IMR-90 (cell line): ENCODE measurements at regions not wholly inside any gene's neighbourhood (a gene's known extent, or its start where the extent isn't known, plus 50 kb on each side); places are given as distances from the start of the nearest gene placed in this dataset.

ENCODE experiments used
- ATAC-seq: fragments of 200-7000 bp; cut with Tn5 transposase; 2 replicates; pipeline ENCODE4 v1.9.1; 2020; ENCODE audit warnings: low read depth, mild to moderate bottlenecking, moderate library complexity
- BruUV-seq: library from RNA; stranded (reverse); fragments of 400-500 nt; replicated peaks from 2 replicates; lab custom pipeline; 2021; lab: Mats Ljungman, UMichigan
- CTCF ChIA-PET: fragments of 300-600 bp; formaldehyde crosslinking; extraction: SDS; loops from one replicate; lab custom pipeline; 2021; ENCODE audit warnings: antibody characterized with exemption; lab: Yijun Ruan, JAX
- POLR2A ChIA-PET: fragments of 300-600 bp; sonication (Branson Sonifier 250); formaldehyde crosslinking; loops from one replicate; lab custom pipeline; 2022; ENCODE audit warnings: antibody characterized with exemption; ENCODE audit not compliant: unreplicated experiment; lab: Charles Lee
- DNase-seq: peaks from one replicate; pipeline ENCODE4 v3.0.0; 2013
- H2AFZ ChIP-seq: replicated peaks from 2 replicates; pipeline ENCODE3; 2013; ENCODE audit warnings: low read length, mild to moderate bottlenecking; ENCODE audit not compliant: poor library complexity
- H2AK5ac ChIP-seq: 2 replicates; pipeline ENCODE4 v1.6.1; 2013; ENCODE audit warnings: low read depth, low read length, inconsistent platforms
- H2AK9ac ChIP-seq: replicated peaks from 2 replicates; pipeline ENCODE3; 2013; ENCODE audit warnings: mild to moderate bottlenecking, low read depth, low read length, moderate library complexity; ENCODE audit not compliant: poor library complexity
- H2BK120ac ChIP-seq: 2 replicates; pipeline ENCODE4 v1.6.1; 2013; ENCODE audit warnings: low read depth, low read length, inconsistent platforms
- H2BK15ac ChIP-seq: 3 replicates; pipeline ENCODE4 v1.6.1; 2013; ENCODE audit warnings: low read depth, low read length, inconsistent platforms
- H2BK20ac ChIP-seq: 2 replicates; pipeline ENCODE4 v1.6.1; 2013; ENCODE audit warnings: low read depth, mild to moderate bottlenecking, inconsistent platforms, low read length, moderate library complexity
- H2BK5ac ChIP-seq: 2 replicates; pipeline ENCODE4 v1.6.1; 2013; ENCODE audit warnings: mild to moderate bottlenecking, low read depth, low read length, inconsistent platforms; ENCODE audit not compliant: poor library complexity, severe bottlenecking
- H3K14ac ChIP-seq: replicated peaks from 2 replicates; pipeline ENCODE4 v1.6.1; 2013; ENCODE audit warnings: low read depth, low read length, inconsistent platforms
- H3K18ac ChIP-seq: 2 replicates; pipeline ENCODE4 v1.6.1; 2013; ENCODE audit warnings: low read depth, low read length, control low read depth
- H3K23ac ChIP-seq: 2 replicates; pipeline ENCODE4 v1.6.1; 2013; ENCODE audit warnings: low read depth, low read length, inconsistent platforms
- H3K27ac ChIP-seq: 2 replicates; pipeline ENCODE4 v1.5.1; 2013; ENCODE audit warnings: mild to moderate bottlenecking, control low read depth, low read length; ENCODE audit not compliant: insufficient read depth
- H3K27me3 ChIP-seq: 2 replicates; pipeline ENCODE4 v1.6.1; 2013; ENCODE audit warnings: low read length; ENCODE audit not compliant: control insufficient read depth, insufficient read depth
- H3K36me3 ChIP-seq: 2 replicates; pipeline ENCODE4 v1.6.1; 2013; ENCODE audit warnings: low read length, mixed read lengths; ENCODE audit not compliant: control insufficient read depth, insufficient read depth
- H3K4ac ChIP-seq: 2 replicates; pipeline ENCODE4 v1.6.1; 2013; ENCODE audit warnings: low read depth, low read length, inconsistent platforms
- H3K4me1 ChIP-seq: 2 replicates; pipeline ENCODE4 v1.6.1; 2013; ENCODE audit warnings: low read length, mixed read lengths; ENCODE audit not compliant: control insufficient read depth, insufficient read depth
- H3K4me2 ChIP-seq: 2 replicates; pipeline ENCODE4 v1.6.1; 2013; ENCODE audit warnings: low read depth, mild to moderate bottlenecking, control low read depth, low read length, moderate library complexity
- H3K4me3 ChIP-seq: 2 replicates; pipeline ENCODE4 v1.5.1; 2013; ENCODE audit warnings: low read depth, mild to moderate bottlenecking, control low read depth, low read length, moderate library complexity; ENCODE audit not compliant: insufficient read depth
- H3K56ac ChIP-seq: 2 replicates; pipeline ENCODE4 v1.6.1; 2013; ENCODE audit warnings: low read length, inconsistent platforms; ENCODE audit not compliant: insufficient read depth; ENCODE audit errors: extremely low read depth
- H3K79me1 ChIP-seq, 2 experiments: 2 replicates each; pipeline ENCODE4 v1.6.1; 2013; ENCODE audit warnings: low read length in 2 of 2, inconsistent platforms in 1 of 2, low read depth in 1 of 2
- H3K9ac ChIP-seq: 2 replicates; pipeline ENCODE4 v1.6.1; 2013; ENCODE audit warnings: low read depth, low read length, control low read depth
- H3K9me1 ChIP-seq: 2 replicates; pipeline ENCODE4 v1.6.1; 2013; ENCODE audit warnings: low read length, inconsistent platforms; ENCODE audit not compliant: insufficient read depth
- H3K9me3 ChIP-seq: 2 replicates; pipeline ENCODE4 v1.6.1; 2013; ENCODE audit warnings: low read length; ENCODE audit not compliant: control insufficient read depth, insufficient read depth
- H4K20me1 ChIP-seq: 2 replicates; pipeline ENCODE4 v1.6.1; 2013; ENCODE audit warnings: low read length, inconsistent platforms; ENCODE audit not compliant: insufficient read depth
- H4K5ac ChIP-seq: 2 replicates; pipeline ENCODE4 v1.6.1; 2013; ENCODE audit warnings: mild to moderate bottlenecking, low read depth, low read length, control low read depth
- H4K8ac ChIP-seq, 2 experiments: 2 replicates each; pipeline ENCODE4 v1.6.1; 2013; ENCODE audit warnings: low read depth in 2 of 2, low read length in 2 of 2, control low read depth in 1 of 2, inconsistent platforms in 1 of 2
- H4K91ac ChIP-seq: 2 replicates; pipeline ENCODE4 v1.6.1; 2013; ENCODE audit warnings: low read depth, low read length, inconsistent platforms; ENCODE audit not compliant: insufficient read depth
- BHLHE40 ChIP-seq: fragments of 150-350 bp; IDR thresholded peaks from 2 replicates; pipeline ENCODE4 v1.6.1; 2016; ENCODE audit warnings: mild to moderate bottlenecking, low read depth, low read length
- CEBPB ChIP-seq: IDR thresholded peaks from 2 replicates; pipeline ENCODE4 v1.6.1; 2012; ENCODE audit warnings: low read depth, low read length, improper control_type of control experiment
- CHD1 ChIP-seq: IDR thresholded peaks from 2 replicates; pipeline ENCODE4 v1.6.1; 2012; ENCODE audit warnings: low read depth, low read length, improper control_type of control experiment
- CTCF ChIP-seq: conservative IDR thresholded peaks from 2 replicates; pipeline ENCODE4 v1.5.1; 2012; ENCODE audit warnings: mild to moderate bottlenecking, low read depth, low read length, improper control_type of control experiment
- ELK1 ChIP-seq: fragments of 150-350 bp; IDR thresholded peaks from 2 replicates; pipeline ENCODE4 v1.6.1; 2016; ENCODE audit warnings: low read depth, mild to moderate bottlenecking, low read length, moderate library complexity, borderline replicate concordance
- FOS ChIP-seq: fragments of 150-350 bp; IDR thresholded peaks from 2 replicates; pipeline ENCODE4 v1.6.1; 2016; ENCODE audit warnings: low read depth, low read length
- MAFK ChIP-seq: IDR thresholded peaks from 2 replicates; pipeline ENCODE4 v1.6.1; 2012; ENCODE audit warnings: low read depth, low read length, improper control_type of control experiment
- MAZ ChIP-seq: IDR thresholded peaks from 2 replicates; pipeline ENCODE4 v1.6.1; 2012; ENCODE audit warnings: low read depth, mild to moderate bottlenecking, low read length, improper control_type of control experiment, moderate library complexity, borderline replicate concordance
- MXI1 ChIP-seq: IDR thresholded peaks from 2 replicates; pipeline ENCODE4 v1.6.1; 2012; ENCODE audit warnings: low read depth, mild to moderate bottlenecking, low read length, moderate library complexity, borderline replicate concordance
- NFE2L2 ChIP-seq: fragments of 150-350 bp; IDR thresholded peaks from 2 replicates; pipeline ENCODE4 v1.6.1; 2016; ENCODE audit warnings: low read depth, mild to moderate bottlenecking, low read length
- POLR2A ChIP-seq: IDR thresholded peaks from 2 replicates; pipeline ENCODE4 v1.6.1; 2012; ENCODE audit warnings: mild to moderate bottlenecking, low read depth, low read length
- RAD21 ChIP-seq: IDR thresholded peaks from 2 replicates; pipeline ENCODE4 v1.6.1; 2012; ENCODE audit warnings: low read length, improper control_type of control experiment
- RCOR1 ChIP-seq: IDR thresholded peaks from 2 replicates; pipeline ENCODE4 v1.6.1; 2012; ENCODE audit warnings: mild to moderate bottlenecking, low read length, improper control_type of control experiment; ENCODE audit not compliant: insufficient replicate concordance
- RFX5 ChIP-seq: IDR thresholded peaks from 2 replicates; pipeline ENCODE4 v1.8.0; 2012; ENCODE audit warnings: low read depth, mild to moderate bottlenecking, low read length, moderate library complexity
- SMC3 ChIP-seq: fragments of 150-350 bp; IDR thresholded peaks from 2 replicates; pipeline ENCODE4 v1.6.1; 2016; ENCODE audit warnings: low read depth, mild to moderate bottlenecking, antibody characterized with exemption, low read length, moderate library complexity
- WGBS, 2 experiments: methylation state at CpG; one replicate each; pipeline versions ENCODE4 v1.1.5 to v1.1.7; 2013; ENCODE audit warnings: missing lambda C conversion rate in 2 of 2; ENCODE audit not compliant: insufficient read length in 1 of 2; ENCODE audit errors: extremely low coverage in 2 of 2; 5-methylcytosine and 5-hydroxymethylcytosine counted together
- dilution Hi-C: fragments of 300-500 bp; cut with HindIII; formaldehyde crosslinking; loops from one replicate; pipeline ENCODE4 v1.14.3; 2018; ENCODE audit warnings: low sequenced_read_pairs; ENCODE audit not compliant: unreplicated experiment
- in situ Hi-C: fragments of 300-500 bp; cut with MboI; formaldehyde crosslinking; loops from 3 replicates; pipeline ENCODE4 v1.14.3; 2019; ENCODE audit warnings: low sequenced_read_pairs, inconsistent platforms, mixed read lengths
- intact Hi-C: fragments of 100-400 bp; cut with micrococcal nuclease; formaldehyde crosslinking; loops from 2 replicates; pipeline ENCODE4 v1.10.0; 2022
- TF ChIP-seq, protein P1 (sequence below): fragments of 150-350 bp; IDR thresholded peaks from 2 replicates; pipeline ENCODE4 v1.6.1; 2017; ENCODE audit warnings: mild to moderate bottlenecking, antibody characterized with exemption, low read length, low read depth

GRCh38 chr12:17204289-17205054, 598.5 kb upstream of the LMO3 start:
- Histone ChIP-seq H3K4ac (no peak overlapping the region), H4K20me1 (no peaks in the 10 kb centered on the region), H2BK20ac (no peak overlapping the region), H3K4me3 (no peak overlapping the region), H3K4me2 (no peak overlapping the region), H3K23ac (no peak overlapping the region), H3K36me3 (no peaks in the 10 kb centered on the region), H4K5ac (no peak overlapping the region), H2BK120ac (no peak overlapping the region), H3K27ac (no peak overlapping the region), H2AK5ac (no peak overlapping the region), H2BK5ac (no peak overlapping the region), H2AFZ (no peak overlapping the region), H3K9me1 (no peaks in the 10 kb centered on the region), H3K56ac (no peak overlapping the region), H3K27me3 (no peaks in the 10 kb centered on the region), H4K8ac (no peak overlapping the region), H3K14ac (no peak overlapping the region), H3K4me1 (no peaks in the 10 kb centered on the region), H3K79me1 (no peaks in the 10 kb centered on the region), H3K18ac (no peak overlapping the region), H3K9ac (no peak overlapping the region), H2BK15ac (no peak overlapping the region), H3K9me3 (peaks cover 24% of the 10 kb centered on the region), H2AK9ac (no peak overlapping the region), H4K91ac (no peak overlapping the region)
- POLR2A ChIA-PET = no interaction called here
- in situ Hi-C loops (no loop called here), dilution Hi-C loops (no loop called here), intact Hi-C loops (no loop called here)
- ATAC-seq (no peak), DNase-seq (no peak)
- 14% methylated on average over 2 of the region's 3 CpGs; no CpG with 5 or more reads in 1 of the 2 experiments for WGBS, 2 experiments
- CTCF ChIA-PET = no interaction called here
- BruUV-seq = no TSS peak
- TF ChIP-seq RCOR1 = no peak
- no peak for TF ChIP-seq ELK1
- TF ChIP-seq SMC3 = no peak
- TF ChIP-seq, protein P1, sequence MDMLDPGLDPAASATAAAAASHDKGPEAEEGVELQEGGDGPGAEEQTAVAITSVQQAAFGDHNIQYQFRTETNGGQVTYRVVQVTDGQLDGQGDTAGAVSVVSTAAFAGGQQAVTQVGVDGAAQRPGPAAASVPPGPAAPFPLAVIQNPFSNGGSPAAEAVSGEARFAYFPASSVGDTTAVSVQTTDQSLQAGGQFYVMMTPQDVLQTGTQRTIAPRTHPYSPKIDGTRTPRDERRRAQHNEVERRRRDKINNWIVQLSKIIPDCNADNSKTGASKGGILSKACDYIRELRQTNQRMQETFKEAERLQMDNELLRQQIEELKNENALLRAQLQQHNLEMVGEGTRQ = no peak
- no peak for TF ChIP-seq BHLHE40
- no peak for TF ChIP-seq RAD21
- TF ChIP-seq POLR2A = no peak
- TF ChIP-seq MAZ = no peak
- no peak for TF ChIP-seq MAFK
- TF ChIP-seq MXI1 = no peak
- no peak for TF ChIP-seq CHD1
- no peak for TF ChIP-seq FOS
- no peak for TF ChIP-seq NFE2L2
- no peak for TF ChIP-seq RFX5
- TF ChIP-seq CTCF = no peak
- no peak for TF ChIP-seq CEBPB
